ENCODE measurements at regions not wholly inside any gene's neighbourhood (a gene's known extent, or its start where the extent isn't known, plus 50 kb on each side); places are given as distances from the start of the nearest gene placed in this dataset.

GRCh38 chr6:44700422-44700821, 312.9 kb downstream of the CDC5L start:
- H3K27me3 ChIP-seq: no peaks in the 10 kb centered on the region
- H3K9me3 ChIP-seq: no peaks in the 10 kb centered on the region
- no peaks in the 10 kb centered on the region for H3K36me3 ChIP-seq
- H3K27ac ChIP-seq: no peak overlapping the region
- DNase-seq (ENCODE audit: extremely low spot score in 2 of 2): peak in 1 of 2 donors; percentile 67
- no peaks in the 10 kb centered on the region for H3K4me1 ChIP-seq
- TF ChIP-seq CTCF (IDR thresholded peaks at IDR 0.05) (no peak), POLR2A (IDR thresholded peaks at IDR 0.05) (no peak), POLR2AphosphoS5 (IDR thresholded peaks at IDR 0.05; ENCODE audit: insufficient read depth in 1 of 2, low read depth in 1 of 2) (no peak)
- intact Hi-C loops (cut with DNase I): no loop called here
- H3K4me3 ChIP-seq: no peak overlapping the region

- Histone ChIP-seq H3K36me3 (no peaks in the 10 kb centered on the region), H3K4me3 (no peak overlapping the region), H3K4me1 (no peaks in the 10 kb centered on the region), H3K27me3 (no peaks in the 10 kb centered on the region), H3K27ac (no peak overlapping the region), H3K9me3 (no peaks in the 10 kb centered on the region)
- no peak for TF ChIP-seq POLR2AphosphoS5 (IDR thresholded peaks at IDR 0.05; ENCODE audit: insufficient read depth in 1 of 2, low read depth in 1 of 2)
- TF ChIP-seq CTCF (IDR thresholded peaks at IDR 0.05): no peak
- TF ChIP-seq POLR2A (IDR thresholded peaks at IDR 0.05): no peak
- peak in 1 of 2 donors; percentile 82 for DNase-seq (ENCODE audit: extremely low spot score in 2 of 2)
- intact Hi-C loops (cut with DNase I): no loop called here
These were observed 313.6 kb downstream of the CDC5L start for GRCh38 chr6:44701038-44701636.

- TF ChIP-seq POLR2A (IDR thresholded peaks at IDR 0.05) (no peak), POLR2AphosphoS5 (IDR thresholded peaks at IDR 0.05; ENCODE audit: insufficient read depth in 1 of 2, low read depth in 1 of 2) (no peak), CTCF (IDR thresholded peaks at IDR 0.05) (no peak)
- Histone ChIP-seq H3K36me3 (no peaks in the 10 kb centered on the region), H3K4me3 (no peak overlapping the region), H3K9me3 (no peaks in the 10 kb centered on the region), H3K4me1 (no peaks in the 10 kb centered on the region), H3K27ac (no peak overlapping the region), H3K27me3 (no peaks in the 10 kb centered on the region)
- peak in 1 of 2 donors; percentile 79 for DNase-seq (ENCODE audit: extremely low spot score in 2 of 2)
- intact Hi-C loops (cut with DNase I): no loop called here
These were observed 314.2 kb downstream of the CDC5L start for GRCh38 chr6:44701637-44702101.

GRCh38 chr6:44702292-44702691, 314.8 kb downstream of the CDC5L start:
- intact Hi-C loops (cut with DNase I): no loop called here
- no peak overlapping the region for H3K27ac ChIP-seq
- no peaks in the 10 kb centered on the region for H3K4me1 ChIP-seq
- no peaks in the 10 kb centered on the region for H3K36me3 ChIP-seq
- no peak overlapping the region for H3K4me3 ChIP-seq
- no peak for TF ChIP-seq POLR2A (IDR thresholded peaks at IDR 0.05)
- H3K27me3 ChIP-seq: no peaks in the 10 kb centered on the region
- no peaks in the 10 kb centered on the region for H3K9me3 ChIP-seq
- no peak for DNase-seq (ENCODE audit: extremely low spot score in 2 of 2)

- DNase-seq (ENCODE audit: extremely low spot score in 2 of 2): no peak
- H3K36me3 ChIP-seq: no peaks in the 10 kb centered on the region
- H3K27me3 ChIP-seq: no peaks in the 10 kb centered on the region
- no peak overlapping the region for H3K4me3 ChIP-seq
- H3K4me1 ChIP-seq: no peaks in the 10 kb centered on the region
- intact Hi-C loops (cut with DNase I): no loop called here
- H3K27ac ChIP-seq: no peak overlapping the region
- no peaks in the 10 kb centered on the region for H3K9me3 ChIP-seq
- TF ChIP-seq POLR2A (IDR thresholded peaks at IDR 0.05) (no peak), POLR2AphosphoS5 (IDR thresholded peaks at IDR 0.05; ENCODE audit: insufficient read depth in 1 of 2, low read depth in 1 of 2) (no peak)
These were observed 317.0 kb downstream of the CDC5L start for GRCh38 chr6:44704240-44705150.

GRCh38 chr6:44705596-44705995, 318.1 kb downstream of the CDC5L start:
- H3K27me3 ChIP-seq: no peaks in the 10 kb centered on the region
- no peak overlapping the region for H3K27ac ChIP-seq
- TF ChIP-seq POLR2AphosphoS5 (IDR thresholded peaks at IDR 0.05; ENCODE audit: insufficient read depth in 1 of 2, low read depth in 1 of 2) (no peak), CTCF (IDR thresholded peaks at IDR 0.05) (no peak), POLR2A (IDR thresholded peaks at IDR 0.05) (no peak)
- intact Hi-C loops (cut with DNase I): no loop called here
- no peaks in the 10 kb centered on the region for H3K9me3 ChIP-seq
- H3K4me1 ChIP-seq: no peaks in the 10 kb centered on the region
- H3K4me3 ChIP-seq: no peak overlapping the region
- no peak for DNase-seq (ENCODE audit: extremely low spot score in 2 of 2)
- H3K36me3 ChIP-seq: no peaks in the 10 kb centered on the region

All from vagina (tissue), 2 donors.